ENCODE measurements at regions not wholly inside any gene's neighbourhood (a gene's known extent, or its start where the extent isn't known, plus 50 kb on each side); places are given as distances from the start of the nearest gene placed in this dataset.

DNA sequence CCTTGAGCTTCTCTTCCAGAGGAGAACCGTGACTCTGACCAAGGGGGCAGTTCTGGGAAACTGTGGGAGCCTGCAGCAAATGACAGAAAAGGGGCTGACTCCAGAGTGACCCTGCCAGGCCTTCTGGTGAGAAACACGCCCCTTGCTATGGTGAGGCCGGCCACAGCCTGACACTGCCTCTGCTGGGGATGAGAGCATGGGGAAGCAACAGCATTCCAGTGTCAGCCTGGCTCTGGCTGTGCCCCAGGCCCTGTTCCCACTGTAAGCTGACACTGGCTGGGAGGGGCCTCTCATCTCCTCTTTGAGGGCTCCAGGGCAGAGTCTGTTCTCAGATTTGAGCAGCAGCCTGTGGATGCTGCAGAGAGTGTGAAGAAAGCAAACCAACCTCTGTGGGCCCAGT is 180.0 kb upstream of the IL12B start:
- Histone ChIP-seq H2AFZ (no peak overlapping the region), H3K4me1 (ENCODE audit: insufficient read depth) (peaks cover 18% of the 10 kb centered on the region), H3K36me3 (replicated peaks; ENCODE audit: insufficient read depth, low read depth) (no peaks in the 10 kb centered on the region), H3K4me2 (no peak overlapping the region), H3K9me3 (ENCODE audit: low read depth) (no peaks in the 10 kb centered on the region), H4K20me1 (ENCODE audit: insufficient read depth, poor library complexity, severe bottlenecking) (no peaks in the 10 kb centered on the region), H3K27me3 (no peaks in the 10 kb centered on the region), H3K4me3 (no peak overlapping the region), H3K79me2 (no peaks in the 10 kb centered on the region), H3K9me2 (replicated peaks; ENCODE audit: insufficient read depth) (no peaks in the 10 kb centered on the region), H3K27ac (peak overlapping the region; percentile 63)
- WGBS (ENCODE audit: low lambda C conversion rate, missing lambda C conversion rate) = 46% methylated on average over 3 of the region's 3 CpGs
- TF ChIP-seq CTCF (IDR thresholded peaks at IDR 0.05; ENCODE audit: poor library complexity) (peak; percentile 6), EZH2 (IDR thresholded peaks at IDR 0.05; ENCODE audit: borderline replicate concordance) (no peak)
- peak; percentile 83 for DNase-seq (ENCODE audit: low spot score)

DNA sequence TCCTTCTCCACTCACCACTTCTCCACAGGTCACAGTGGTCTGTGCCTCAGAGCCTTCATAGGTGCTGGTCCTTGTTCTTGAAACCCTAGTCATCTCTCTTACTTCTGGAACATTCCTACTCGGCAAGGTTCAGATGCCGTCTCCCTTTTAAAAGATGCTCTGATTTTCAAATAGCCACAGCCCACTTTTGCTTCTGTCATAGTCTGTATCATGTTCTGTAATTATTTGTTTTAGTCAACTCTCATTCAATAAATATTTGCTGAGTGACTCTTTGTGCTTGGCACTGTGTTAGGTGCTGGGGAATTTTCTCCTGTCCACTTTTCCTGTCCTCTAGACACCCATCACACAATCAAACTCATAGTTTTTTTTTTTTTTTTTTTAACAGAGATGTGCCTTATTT is 181.3 kb upstream of the IL12B start:
- Histone ChIP-seq H3K4me1 (ENCODE audit: insufficient read depth) (peaks cover 13% of the 10 kb centered on the region), H3K36me3 (replicated peaks; ENCODE audit: insufficient read depth, low read depth) (no peaks in the 10 kb centered on the region), H3K4me3 (no peak overlapping the region), H4K20me1 (ENCODE audit: insufficient read depth, poor library complexity, severe bottlenecking) (no peaks in the 10 kb centered on the region), H3K4me2 (no peak overlapping the region), H3K9me3 (ENCODE audit: low read depth) (no peaks in the 10 kb centered on the region), H3K79me2 (no peaks in the 10 kb centered on the region), H3K9me2 (replicated peaks; ENCODE audit: insufficient read depth) (no peaks in the 10 kb centered on the region), H3K27me3 (no peaks in the 10 kb centered on the region), H2AFZ (no peak overlapping the region), H3K27ac (no peak overlapping the region)
- no peak for DNase-seq (ENCODE audit: low spot score)
- 77% methylated on average over 2 of the region's 2 CpGs for WGBS (ENCODE audit: low lambda C conversion rate, missing lambda C conversion rate)
- TF ChIP-seq CTCF (IDR thresholded peaks at IDR 0.05; ENCODE audit: poor library complexity) (no peak), EZH2 (IDR thresholded peaks at IDR 0.05; ENCODE audit: borderline replicate concordance) (no peak), EZH2phosphoT487 (IDR thresholded peaks at IDR 0.05; ENCODE audit: low read depth, severe bottlenecking, unreplicated experiment) (no peak)

DNA sequence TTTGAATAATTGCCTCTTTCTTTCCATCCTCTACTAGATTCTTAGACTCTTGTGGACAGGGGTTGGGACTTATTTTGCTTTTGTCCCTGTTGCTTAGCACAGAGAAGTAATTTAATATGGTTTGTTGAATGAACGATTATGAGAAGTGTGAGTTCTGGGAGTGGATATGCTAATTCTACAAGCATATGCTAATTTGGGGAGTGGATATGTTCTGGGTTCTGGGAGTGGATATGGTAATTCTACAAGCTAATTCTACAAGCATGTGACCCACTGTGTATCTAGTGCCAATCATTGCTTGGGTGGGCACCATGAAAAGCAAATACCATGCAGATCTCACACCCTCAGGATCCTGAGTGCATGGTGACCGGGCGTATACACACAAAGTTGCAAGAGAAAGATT is 181.8 kb upstream of the IL12B start:
- no peak for TF ChIP-seq CTCF (IDR thresholded peaks at IDR 0.05; ENCODE audit: poor library complexity)
- no peak for TF ChIP-seq EZH2 (IDR thresholded peaks at IDR 0.05; ENCODE audit: borderline replicate concordance)
- no peak for TF ChIP-seq EZH2phosphoT487 (IDR thresholded peaks at IDR 0.05; ENCODE audit: low read depth, severe bottlenecking, unreplicated experiment)
- no peaks in the 10 kb centered on the region for H3K36me3 ChIP-seq (replicated peaks; ENCODE audit: insufficient read depth, low read depth)
- no peak overlapping the region for H3K4me2 ChIP-seq

GRCh38 chr5:159514229-159514810 is 184.0 kb upstream of the IL12B start:
- H3K4me2 ChIP-seq = peak overlapping the region; percentile 3
- H3K27ac ChIP-seq = peak overlapping the region; percentile 13
- H3K4me1 ChIP-seq (ENCODE audit: insufficient read depth) = peaks cover 13% of the 10 kb centered on the region
- H3K9me3 ChIP-seq (ENCODE audit: low read depth) = no peaks in the 10 kb centered on the region
- H3K36me3 ChIP-seq (replicated peaks; ENCODE audit: insufficient read depth, low read depth) = no peaks in the 10 kb centered on the region
- H4K20me1 ChIP-seq (ENCODE audit: insufficient read depth, poor library complexity, severe bottlenecking) = no peaks in the 10 kb centered on the region
- H3K9me2 ChIP-seq (replicated peaks; ENCODE audit: insufficient read depth) = no peaks in the 10 kb centered on the region
- no peak overlapping the region for H2AFZ ChIP-seq
- H3K27me3 ChIP-seq = no peaks in the 10 kb centered on the region
- WGBS (ENCODE audit: low lambda C conversion rate, missing lambda C conversion rate) = 52% methylated on average over 14 of the region's 14 CpGs
- no peak overlapping the region for H3K4me3 ChIP-seq
- H3K79me2 ChIP-seq = no peaks in the 10 kb centered on the region
- no peak for TF ChIP-seq CTCF (IDR thresholded peaks at IDR 0.05; ENCODE audit: poor library complexity)
- TF ChIP-seq EZH2phosphoT487 (IDR thresholded peaks at IDR 0.05; ENCODE audit: low read depth, severe bottlenecking, unreplicated experiment) = no peak
- no peak for TF ChIP-seq EZH2 (IDR thresholded peaks at IDR 0.05; ENCODE audit: borderline replicate concordance)
- DNase-seq (ENCODE audit: low spot score) = peak; percentile 62

More for the DNA sequence above, 181.8 kb upstream of the IL12B start:
- H3K79me2 ChIP-seq = no peaks in the 10 kb centered on the region
- H2AFZ ChIP-seq = no peak overlapping the region
- WGBS (ENCODE audit: low lambda C conversion rate, missing lambda C conversion rate) = 98% methylated on average over 3 of the region's 3 CpGs
- H3K9me3 ChIP-seq (ENCODE audit: low read depth) = no peaks in the 10 kb centered on the region
- no peak for DNase-seq (ENCODE audit: low spot score)
- H3K9me2 ChIP-seq (replicated peaks; ENCODE audit: insufficient read depth) = no peaks in the 10 kb centered on the region
- no peaks in the 10 kb centered on the region for H4K20me1 ChIP-seq (ENCODE audit: insufficient read depth, poor library complexity, severe bottlenecking)
- no peaks in the 10 kb centered on the region for H3K27me3 ChIP-seq
- H3K4me1 ChIP-seq (ENCODE audit: insufficient read depth) = peaks cover 13% of the 10 kb centered on the region
- no peak overlapping the region for H3K4me3 ChIP-seq
- H3K27ac ChIP-seq = no peak overlapping the region

Data from hepatocyte (in vitro differentiated cells).